NCI-H1436 (cell line): ENCODE measurements at regions not wholly inside any gene's neighbourhood (a gene's known extent, or its start where the extent isn't known, plus 50 kb on each side); places are given as distances from the start of the nearest gene placed in this dataset.
"Not testable (repeated sequence)": the region's sequence is repeated elsewhere in the genome, so short reads cannot be mapped to it uniquely, and the experiment has no call there.

Source experiments
- DNase-seq: peaks from one replicate; lab custom pipeline; 2025; lab: John Stamatoyannopoulos, UW

DNA sequence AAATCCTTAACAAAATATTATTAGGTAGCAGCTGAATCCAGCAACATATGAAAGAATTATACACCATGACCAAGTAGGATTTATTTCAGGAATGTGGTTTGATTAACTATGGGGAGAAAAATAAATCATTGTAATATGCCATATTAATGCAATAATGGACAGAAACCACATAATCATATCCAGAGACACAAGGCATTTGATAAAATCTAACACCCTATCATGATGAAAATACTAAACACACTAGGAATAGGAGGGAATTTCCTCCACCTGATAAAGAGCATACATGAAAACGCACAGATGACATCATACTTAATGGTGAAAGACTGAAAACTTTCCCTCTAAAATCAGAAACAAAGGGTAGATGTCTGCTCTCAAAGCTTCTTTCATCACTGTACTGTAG, 238.9 kb downstream of the PHLDA1 start:
- no peak for DNase-seq

DNA sequence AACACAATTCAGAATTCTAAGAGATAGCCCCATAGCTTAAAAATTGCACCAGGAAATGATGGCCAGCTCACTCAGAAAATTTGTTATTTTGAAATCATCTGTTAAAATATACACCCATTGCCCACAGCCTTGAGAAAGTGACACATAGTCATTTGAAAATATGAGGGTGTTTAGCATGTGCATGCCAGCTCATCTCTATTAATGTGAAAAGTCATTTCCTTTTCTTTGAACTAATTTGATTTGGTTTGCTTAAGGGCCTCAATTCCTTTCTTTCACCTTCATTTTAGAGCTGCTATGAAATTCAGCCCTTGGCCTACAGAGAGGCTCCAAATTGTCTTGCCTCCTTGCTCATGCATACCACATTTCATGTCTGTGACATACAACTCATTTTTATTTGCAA, 241.4 kb downstream of the PHLDA1 start:
- no peak for DNase-seq

DNA sequence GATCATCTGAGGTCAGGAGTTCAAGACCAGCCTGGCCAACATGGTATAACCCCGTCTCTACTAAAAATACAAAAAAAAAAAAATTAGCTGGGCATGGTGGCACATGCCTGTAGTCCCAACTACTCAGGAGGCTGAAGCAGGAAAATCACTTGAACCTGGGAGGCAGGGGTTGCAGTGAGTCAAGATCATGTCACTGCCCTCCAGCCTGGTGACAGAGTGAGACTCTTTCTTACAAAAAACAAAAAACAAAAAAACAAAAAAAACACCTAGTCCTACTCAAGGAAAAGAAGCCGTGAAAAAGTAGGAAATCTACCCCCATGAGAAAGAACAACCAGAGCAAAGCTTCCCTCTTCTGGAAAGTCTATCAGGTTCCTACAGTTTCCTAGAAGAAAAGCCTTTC, 244.4 kb downstream of the PHLDA1 start:
- DNase-seq: not testable (repeated sequence)

DNA sequence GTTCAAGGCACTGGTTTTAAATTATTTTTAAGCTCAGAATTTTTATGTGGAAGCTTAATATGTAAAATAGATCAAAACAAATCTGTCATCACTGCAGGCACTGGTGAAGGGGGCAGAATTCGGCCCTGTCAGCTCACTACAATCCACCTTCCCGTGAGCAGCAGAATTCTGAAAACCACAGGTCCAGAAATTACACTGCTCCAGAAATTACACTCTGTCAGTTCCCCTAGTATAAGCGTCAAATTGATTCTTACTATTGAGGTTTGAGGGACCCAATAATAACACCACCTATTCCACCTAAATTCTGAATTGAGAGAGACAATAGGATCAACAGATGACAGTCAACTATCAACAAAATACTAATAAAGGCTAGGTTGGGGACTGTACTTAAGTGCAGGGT, 245.5 kb downstream of the PHLDA1 start:
- no peak for DNase-seq

- no peak for DNase-seq
These were observed 247.0 kb downstream of the PHLDA1 start for GRCh38 chr12:75784591-75784990.

DNA sequence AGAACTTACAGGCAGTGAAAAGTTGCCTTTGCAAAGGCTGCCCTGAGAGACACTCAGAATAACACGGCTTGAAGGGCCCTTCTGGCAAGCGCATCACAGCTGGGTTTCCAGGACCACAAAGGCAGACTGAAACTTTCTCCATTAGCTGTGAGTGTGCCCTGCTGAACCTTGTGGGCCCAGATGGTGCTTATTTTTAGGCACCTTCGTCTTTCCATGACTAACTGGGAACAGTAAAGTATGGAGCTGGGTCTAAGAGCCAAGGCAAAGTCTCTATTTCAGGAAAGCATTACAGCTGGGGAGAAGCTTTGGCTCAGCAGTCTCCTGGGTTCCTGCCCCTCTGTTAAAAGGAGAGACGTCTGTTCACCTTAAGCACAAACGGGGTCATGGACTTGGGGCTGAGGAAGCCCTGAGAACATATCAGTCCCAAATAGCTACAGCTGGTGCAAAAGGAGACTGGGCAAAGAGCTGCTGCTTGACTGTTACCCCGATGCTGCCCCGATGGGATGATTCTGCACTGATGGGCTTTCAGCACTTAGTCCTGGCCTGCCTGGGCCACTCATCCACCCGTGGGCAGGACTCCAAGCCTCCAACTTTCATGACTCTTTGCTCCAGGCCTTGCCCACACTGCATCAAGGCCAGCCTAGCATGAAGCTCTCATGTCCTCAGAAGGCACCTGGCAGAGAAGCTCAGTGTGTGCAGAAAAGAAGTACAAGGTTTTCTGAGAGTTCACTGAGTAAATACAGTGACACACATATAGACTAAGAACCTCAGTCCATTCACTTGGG, 248.3 kb downstream of the PHLDA1 start:
- no peak for DNase-seq

DNA sequence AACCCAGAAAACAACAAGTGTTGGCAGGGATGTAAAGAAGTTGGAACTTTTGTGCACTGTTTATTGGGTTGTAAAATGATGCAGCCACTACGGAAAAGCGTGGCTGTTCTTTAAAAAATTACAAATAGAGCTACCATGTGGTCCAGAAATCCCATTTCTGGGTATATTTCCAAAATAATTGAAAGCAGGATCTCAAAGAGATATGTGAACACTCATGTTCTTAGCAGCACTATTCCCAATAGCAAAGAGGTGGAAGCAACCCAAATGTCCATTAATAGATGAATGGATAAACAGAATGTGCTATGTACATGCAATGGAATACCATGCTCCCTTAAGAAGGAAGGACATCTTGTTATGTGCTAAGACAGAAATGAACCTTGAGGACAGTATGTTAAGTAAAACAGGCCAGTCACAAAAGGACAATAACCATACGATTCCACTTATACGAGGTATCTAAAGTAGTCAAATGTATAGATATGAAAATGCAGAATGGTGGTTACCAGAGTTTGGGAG, 249.5 kb downstream of the PHLDA1 start:
- no peak for DNase-seq

- DNase-seq: no peak
These were observed 250.0 kb downstream of the PHLDA1 start for GRCh38 chr12:75781532-75782046.

GRCh38 chr12:75779891-75780496, 251.6 kb downstream of the PHLDA1 start:
- no peak for DNase-seq

GRCh38 chr12:75774261-75775052, 257.1 kb downstream of the PHLDA1 start:
- no peak for DNase-seq

DNA sequence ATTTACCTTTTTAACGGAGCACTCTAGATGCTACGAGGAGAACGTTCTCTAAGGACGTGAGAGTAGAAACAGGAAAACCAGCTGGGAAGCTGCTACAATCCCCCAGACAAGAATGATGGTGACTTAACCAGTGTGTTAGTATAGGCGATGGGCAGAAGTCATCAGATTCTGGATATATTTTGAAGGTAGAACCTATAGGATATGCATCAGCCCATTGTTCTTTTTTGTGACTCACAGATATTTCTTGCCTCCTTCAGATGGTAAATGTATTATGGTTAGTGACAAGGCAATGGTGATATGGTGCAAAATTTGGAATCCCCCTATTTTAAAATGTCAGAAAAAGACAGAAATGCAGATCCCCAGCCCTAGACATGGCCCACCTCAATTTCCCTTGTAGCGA, 258.2 kb downstream of the PHLDA1 start:
- DNase-seq: no peak

DNA sequence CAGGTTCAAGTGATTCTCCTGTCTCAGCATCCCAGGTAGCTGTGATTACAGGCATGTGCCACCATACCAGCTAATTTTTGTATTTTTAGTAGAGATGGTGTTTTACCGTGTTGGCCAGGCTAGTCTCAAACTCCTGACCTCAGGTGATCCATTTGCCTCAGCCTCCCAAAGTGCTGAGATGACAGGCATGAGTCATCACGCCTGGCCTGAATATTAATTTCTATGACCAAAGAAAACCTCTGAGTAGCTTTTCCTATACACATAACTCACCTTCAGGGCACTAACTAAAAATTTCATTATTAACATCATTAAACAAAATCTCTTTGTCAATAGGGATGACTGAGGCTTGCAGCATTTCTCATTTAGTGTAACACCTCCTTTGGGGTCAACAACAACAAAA, 259.6 kb upstream of the KRR1 start:
- no peak for DNase-seq

DNA sequence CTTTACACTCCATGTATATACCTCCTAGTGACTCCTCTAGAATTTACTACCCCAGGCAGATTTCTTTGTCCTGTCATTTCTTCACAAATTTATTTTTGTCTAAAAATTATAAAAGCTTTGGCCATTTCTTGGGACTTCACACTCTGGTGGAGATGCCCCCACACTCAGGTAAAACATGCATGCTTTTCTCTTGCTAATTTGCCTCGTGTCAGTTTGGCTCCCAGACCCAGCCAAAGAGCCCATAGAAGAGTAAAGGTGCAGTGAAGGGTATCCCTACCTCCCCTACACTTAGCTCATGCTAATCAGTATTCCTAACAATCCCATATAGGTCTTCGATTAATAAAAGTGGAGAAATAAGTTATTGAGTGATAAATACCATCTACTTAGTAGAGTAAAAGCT, 256.5 kb upstream of the KRR1 start:
- no peak for DNase-seq

DNA sequence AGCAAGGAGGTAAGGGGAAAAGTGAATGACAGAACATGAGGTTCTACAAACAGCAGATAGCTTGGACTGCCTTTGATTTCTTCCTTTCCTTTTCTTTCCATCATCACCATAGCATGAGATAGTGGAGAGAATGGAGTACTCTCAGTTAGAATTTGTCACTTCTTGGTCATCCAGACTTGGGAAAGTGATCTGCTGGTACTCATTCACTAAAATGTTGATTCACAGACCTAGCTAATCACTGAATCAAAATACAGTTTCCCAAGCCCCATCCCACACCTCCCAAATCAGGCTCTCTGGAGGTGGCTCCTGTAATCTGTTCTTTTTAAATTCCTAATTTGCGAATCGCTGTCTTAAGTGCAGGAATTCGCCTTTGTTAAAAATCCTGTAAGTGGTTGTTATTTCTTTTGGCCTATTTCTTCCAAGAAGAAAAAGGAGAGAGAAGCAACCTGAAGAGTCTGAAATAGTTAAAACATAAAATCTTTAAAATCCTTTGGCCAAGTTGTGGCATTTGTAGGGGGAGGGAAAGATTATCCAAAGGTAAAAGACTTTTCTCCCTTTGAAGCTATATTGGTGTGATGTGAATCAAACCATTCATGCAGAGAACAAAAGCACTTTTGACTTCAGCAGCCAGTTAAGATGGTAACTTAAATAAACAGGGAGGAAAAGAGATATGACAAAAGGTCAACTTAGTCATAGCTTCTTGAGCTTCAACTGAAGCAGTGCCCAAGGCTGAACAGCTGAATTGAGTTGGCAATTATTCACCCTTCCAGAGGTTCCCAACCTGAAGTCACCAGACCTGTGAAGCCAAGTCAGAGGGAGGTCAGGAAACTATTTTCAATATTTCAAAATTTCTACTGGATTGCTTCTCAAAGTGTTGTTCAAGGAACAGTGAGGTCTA, 255.1 kb upstream of the KRR1 start:
- DNase-seq: no peak

GRCh38 chr12:75765170-75766059, 254.0 kb upstream of the KRR1 start:
- DNase-seq: no peak

DNA sequence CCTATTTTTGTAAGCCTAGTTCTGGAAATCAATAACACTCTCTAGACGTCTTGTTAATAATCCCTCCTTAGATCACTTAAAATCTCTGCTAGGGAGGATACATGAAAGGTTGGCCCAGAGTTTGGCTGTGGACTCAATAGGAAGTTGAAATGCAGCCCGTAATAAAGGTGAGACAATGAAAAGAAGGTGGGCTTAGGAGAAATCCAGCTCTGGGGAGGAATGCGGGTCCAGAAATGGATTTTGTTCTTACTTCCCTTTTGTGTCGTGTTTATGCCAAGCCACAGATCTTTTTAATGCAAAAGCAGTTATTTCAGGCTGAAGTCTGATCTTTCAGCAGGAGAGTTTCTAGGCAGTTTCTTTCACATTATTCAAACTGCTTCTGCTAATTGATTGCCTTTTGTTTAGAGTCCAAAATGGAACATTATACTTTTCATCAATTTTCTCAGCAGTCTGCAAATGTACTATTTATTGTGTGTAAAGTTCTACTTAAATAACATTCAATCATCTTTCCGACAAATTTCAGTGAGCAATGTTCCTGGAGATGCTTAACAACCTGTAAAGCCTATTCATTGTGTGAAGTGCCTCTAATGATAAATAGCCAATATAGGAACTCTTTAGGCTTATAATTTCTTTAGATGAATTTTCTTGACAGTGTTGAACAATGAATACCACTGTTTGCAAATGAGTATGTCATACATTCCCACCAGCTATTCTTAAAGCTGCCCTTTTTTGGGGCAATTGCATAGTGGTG, 252.9 kb upstream of the KRR1 start:
- DNase-seq: no peak

DNA sequence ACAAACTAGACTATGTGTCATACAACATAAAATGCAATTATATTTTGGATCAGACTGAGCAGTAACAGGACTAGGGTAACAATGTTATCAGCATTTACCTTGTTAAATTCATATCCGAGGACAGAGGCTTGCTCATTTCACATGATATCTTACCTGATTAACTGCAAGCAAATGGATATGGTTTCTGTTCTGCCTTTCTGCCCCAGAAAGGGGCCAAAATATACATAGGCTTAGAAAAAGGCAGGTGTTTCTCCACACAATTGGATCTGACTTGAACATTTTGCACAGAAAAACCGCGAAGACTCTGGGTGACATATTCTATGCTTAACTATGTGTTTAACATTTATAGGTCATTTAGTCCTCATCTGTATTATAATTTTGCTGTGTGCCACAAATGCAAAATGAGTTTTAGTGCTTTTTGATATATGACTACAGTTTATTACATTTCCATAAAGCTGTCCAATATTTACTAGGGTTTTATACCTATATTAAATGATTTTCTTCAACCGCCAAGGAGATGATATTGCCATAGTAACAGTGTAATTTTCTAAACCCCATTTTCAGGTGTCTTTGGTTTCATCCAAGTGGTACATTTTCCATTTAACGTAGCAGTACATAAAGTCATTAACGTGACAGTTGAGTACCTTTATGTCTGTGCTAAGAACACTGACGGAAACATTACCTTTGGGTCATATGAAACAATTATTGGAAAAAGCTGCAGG, 249.3 kb upstream of the KRR1 start:
- DNase-seq: no peak

- DNase-seq: no peak
These were observed 248.6 kb upstream of the KRR1 start for GRCh38 chr12:75759842-75760572.
